ACHN (cell line): ENCODE measurements at regions not wholly inside any gene's neighbourhood (a gene's known extent, or its start where the extent isn't known, plus 50 kb on each side); places are given as distances from the start of the nearest gene placed in this dataset.

Source experiments
- DNase-seq: peaks from one replicate; pipeline ENCODE4 v3.0.0-alpha.2; 2015
- in situ Hi-C: cut with HindIII; loops from 2 replicates; pipeline ENCODE4 v1.10.0; 2017; ENCODE audit warnings: low sequenced_read_pairs, low pct_ligation_motif_present, low pct_unique_long_range_greater_than_20kb

DNA sequence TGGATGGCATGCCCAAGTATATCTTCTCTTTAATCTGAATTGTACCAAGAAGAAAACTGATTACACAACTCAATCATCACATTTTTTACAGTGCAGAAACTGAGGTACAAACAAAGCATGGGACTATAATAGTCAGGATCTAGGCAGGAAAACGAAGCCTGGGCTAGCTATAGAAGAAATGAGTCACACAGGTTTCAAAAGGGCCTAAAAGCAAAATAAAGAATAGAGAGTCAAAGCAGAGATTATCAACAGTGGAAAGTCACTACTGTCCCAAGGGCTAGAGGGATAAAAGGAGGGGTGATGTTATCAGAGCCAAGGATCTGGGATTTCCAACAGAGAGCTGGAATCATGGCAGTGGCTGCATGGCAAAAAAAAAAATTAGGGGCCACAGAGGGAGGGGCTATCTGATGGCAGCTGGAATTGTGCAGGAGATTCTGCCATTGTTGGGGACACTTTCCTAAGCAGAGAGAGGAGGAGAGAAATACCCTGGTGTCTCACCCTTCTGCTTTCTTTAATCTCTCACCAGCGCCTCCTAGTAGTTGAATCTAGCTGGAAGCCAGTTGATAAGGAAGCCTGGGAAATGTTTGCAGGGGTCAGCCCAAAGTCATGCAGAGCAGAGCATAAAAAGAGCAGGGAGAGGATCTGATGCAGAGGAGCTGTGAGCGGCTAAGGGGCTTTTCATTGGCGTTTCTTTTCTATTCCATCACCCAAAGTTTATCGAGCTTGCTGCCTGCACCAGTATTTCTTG is 343.2 kb downstream of the ACTL7B start:
- no peak for DNase-seq

GRCh38 chr9:108511307-108511706 is 344.5 kb downstream of the ACTL7B start:
- in situ Hi-C loops, result no loop called here
- no peak for DNase-seq

More for the DNA sequence above, 343.2 kb downstream of the ACTL7B start:
- in situ Hi-C loops, result no loop called here

GRCh38 chr9:108496846-108497245 is 358.9 kb downstream of the ACTL7B start:
- DNase-seq, result no peak
- in situ Hi-C loops, result no loop called here

DNA sequence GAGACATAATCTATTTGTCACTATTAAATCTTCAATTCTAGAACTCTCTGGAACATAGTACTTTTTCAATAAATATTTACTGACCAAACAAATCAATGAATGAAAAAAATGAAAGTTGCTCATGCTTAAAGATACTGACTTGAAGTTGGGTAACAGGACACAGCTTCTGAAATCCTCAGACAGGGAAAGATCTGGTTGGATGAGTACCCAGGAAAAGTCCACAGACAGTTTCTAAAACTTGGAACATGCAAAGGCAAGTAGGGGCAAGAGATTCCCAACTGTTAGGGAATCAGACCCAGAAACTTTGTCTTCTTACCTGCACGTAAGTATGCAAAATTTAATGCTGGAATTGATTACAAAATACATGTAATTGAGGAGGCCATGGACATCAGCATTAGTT is 366.2 kb downstream of the ACTL7B start:
- in situ Hi-C loops, result no loop called here
- DNase-seq, result no peak

GRCh38 chr9:108486831-108487230 is 369.0 kb downstream of the ACTL7B start:
- peak; percentile 23 for DNase-seq
- in situ Hi-C loops, result no loop called here

DNA sequence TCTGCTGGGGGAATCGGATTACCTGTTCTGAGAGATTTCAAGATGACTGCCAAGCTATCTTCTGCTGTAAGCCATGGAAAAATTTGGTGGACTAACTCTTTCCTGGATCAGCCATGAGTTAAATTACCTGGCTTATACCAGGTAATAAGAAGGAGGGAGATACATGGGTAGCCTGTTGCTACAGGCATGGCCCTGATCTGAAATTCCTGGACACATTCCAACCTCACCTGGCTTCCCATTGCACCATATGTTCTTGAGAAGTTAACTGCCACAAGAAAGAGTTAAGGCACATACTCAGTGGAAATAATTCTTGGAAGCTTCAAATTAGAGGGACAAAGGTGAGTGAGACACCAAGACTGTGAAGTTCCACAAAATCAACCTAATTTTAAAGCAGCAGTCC is 371.3 kb downstream of the ACTL7B start:
- DNase-seq, result no peak
- in situ Hi-C loops, result no loop called here

DNA sequence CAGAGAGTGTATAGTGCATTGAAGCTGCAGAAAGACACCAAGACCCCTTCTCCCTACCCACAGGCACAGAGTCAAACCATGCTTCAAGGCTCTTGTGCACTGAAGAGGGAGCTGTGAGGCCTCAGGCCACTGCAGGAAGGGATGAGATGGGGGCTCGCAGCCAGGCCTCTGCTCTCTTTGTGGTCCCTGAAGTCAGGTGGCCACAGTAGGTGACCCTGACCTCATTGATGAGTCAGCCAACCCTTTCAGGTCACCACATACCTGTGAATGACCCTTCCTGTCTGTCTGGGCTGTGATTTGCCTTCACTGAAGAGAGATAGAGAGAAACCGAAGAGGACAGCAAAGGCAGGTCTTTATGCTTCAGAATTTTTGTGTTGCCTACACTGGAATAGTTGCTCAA is 372.1 kb downstream of the ACTL7B start:
- in situ Hi-C loops, result no loop called here

DNA sequence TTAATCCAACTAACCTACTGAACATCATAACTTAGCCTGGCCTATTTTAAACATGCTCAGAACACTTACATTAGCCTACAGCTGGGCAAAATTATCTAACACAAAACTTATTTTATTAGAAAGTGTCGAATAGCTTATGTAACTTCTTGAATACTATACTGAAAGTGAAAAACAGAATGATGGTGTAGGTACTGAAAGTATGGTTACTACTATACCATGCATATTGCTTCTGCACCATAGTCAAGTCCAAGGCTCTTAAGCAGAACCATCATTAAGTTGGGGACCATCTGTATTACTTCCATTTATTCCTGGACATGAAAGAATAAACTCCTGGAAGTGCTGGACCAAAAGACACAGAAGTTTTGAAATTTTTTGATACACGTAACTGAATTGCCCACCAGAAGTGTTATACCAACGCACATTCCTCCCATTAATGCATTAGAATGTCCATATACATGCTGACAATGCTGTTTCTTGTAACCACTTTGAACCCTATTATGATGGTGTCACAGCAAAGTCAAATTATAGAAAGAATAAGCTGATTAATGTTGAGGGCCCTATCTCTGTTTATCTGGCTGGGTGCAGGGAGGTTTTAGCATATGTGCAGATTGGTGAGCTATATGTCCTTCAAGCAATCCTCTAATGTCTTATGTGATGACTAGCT is 375.7 kb downstream of the ACTL7B start:
- in situ Hi-C loops, result no loop called here
- DNase-seq, result no peak

More for the DNA sequence above, 372.1 kb downstream of the ACTL7B start:
- DNase-seq, result no peak

- in situ Hi-C loops, result no loop called here
- DNase-seq, result peak; percentile 8
Observed at GRCh38 chr9:108478431-108479332, 377.1 kb downstream of the ACTL7B start.

GRCh38 chr9:108477529-108478006 is 378.2 kb downstream of the ACTL7B start:
- in situ Hi-C loops, result no loop called here
- no peak for DNase-seq

DNA sequence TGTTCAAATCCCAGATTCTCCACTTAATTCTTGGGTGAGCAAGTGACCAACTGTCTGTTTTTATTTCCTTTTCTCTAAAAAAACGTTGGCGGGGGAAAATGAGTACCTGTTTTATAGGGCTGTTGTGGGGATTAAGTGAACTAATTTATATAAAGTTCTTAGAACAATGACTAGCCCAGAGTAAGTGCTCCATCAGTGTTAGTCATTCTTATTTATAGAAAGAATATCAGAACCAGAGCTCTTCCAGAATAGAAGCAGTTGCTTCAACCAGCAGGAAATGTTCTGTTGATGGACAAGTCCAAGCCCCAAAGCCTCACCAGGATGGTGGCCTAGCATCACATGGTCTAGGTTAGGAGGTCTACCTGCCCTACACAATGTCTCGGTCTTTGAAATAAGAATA is 379.2 kb downstream of the ACTL7B start:
- no peak for DNase-seq
- in situ Hi-C loops, result no loop called here

- no peak for DNase-seq
- in situ Hi-C loops, result no loop called here
Observed at GRCh38 chr9:108475813-108476212, 380.0 kb downstream of the ACTL7B start.

DNA sequence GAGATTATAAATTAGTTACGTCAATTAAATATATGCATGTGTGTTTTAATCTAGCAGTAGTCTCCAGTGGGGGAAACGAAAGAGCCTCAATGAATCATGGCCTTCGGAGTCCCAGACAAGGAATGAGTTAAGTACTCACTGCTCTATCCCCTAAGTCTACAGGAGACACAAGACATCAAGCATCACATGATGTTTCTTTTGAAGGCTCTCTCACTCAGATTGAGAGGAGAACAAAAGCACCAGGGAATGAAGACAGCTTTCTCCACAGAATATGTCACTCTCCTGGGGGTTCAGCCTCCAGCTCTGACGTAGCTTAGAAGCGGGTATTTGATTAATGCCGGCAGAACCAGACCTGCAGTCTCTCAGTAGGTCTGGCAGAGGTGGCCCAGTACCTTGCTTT is 381.4 kb downstream of the ACTL7B start:
- in situ Hi-C loops, result no loop called here
- no peak for DNase-seq

GRCh38 chr9:108473209-108474112 is 382.3 kb downstream of the ACTL7B start:
- in situ Hi-C loops, result no loop called here
- no peak for DNase-seq

DNA sequence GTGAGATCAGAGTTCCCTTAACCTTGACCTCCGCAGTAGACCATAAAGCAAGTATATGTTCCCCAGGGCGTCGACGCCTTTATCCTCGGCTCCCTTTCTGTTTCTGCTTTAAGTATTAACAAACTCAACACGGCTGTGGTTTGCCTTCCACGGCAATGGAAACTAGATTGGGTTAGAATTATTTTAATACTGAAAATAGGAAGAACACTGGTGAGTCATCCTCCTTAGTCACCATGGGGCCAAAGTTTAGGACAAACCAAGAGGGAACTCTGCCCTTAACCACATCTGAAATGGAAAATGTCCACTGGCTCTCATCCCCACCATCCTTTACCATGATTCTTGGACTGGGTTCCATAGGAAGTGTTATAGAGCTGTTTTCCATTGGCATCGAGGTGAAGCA is 386.1 kb downstream of the ACTL7B start:
- no peak for DNase-seq
- in situ Hi-C loops, result no loop called here

DNA sequence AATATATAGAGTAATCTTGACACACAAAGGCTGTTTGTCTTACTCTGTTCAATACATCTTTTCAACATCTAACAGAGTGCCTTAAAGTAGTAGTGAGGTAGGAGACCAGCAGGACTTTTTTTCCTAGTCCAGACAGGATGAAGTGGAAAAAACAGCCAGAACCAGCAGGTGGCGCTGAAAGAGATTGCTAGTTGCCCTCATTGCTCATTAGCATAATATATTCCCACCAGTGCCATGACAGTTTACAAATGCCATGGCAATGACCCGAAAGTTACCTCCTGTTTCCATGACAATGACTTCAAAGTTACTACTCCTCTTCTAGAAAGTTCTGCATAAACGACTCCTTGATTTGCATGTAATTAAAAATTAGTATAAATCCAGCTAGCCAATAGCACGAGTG is 387.4 kb downstream of the ACTL7B start:
- in situ Hi-C loops, result no loop called here
- DNase-seq, result peak; percentile 43

DNA sequence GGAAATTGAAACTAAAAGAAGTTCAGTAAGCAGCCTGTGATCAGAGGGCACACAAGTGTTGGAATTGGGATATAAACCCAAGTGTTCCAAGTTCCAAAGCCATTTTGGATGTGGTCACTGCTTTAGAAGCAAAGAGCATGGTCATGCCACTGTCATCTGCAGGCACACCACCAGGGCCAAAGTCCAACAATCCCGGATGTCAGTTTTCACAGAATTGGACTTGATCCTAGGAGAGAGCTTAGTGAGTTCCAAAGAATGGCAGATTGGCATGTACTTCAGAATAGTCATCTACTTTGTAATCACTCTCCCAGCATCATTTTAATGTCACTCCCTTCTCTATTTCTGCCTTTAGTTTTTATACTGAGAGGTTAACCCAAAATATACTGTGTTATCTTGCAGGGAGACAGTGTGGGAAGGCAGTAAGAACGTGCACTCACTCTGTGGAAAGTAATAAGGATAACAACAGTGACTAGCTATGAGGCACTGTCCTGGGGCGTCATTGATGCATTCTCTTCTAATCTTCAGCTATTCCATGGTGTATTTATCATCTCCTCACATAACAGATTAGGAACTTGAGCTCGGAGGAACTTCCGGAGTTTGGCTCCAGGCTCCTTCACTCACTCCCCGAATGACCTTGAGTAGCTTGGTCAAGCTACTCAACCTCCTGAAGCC is 388.0 kb downstream of the ACTL7B start:
- in situ Hi-C loops, result no loop called here
- no peak for DNase-seq

GRCh38 chr9:108467161-108467560 is 388.6 kb downstream of the ACTL7B start:
- in situ Hi-C loops, result no loop called here
- no peak for DNase-seq
